Stimulated activated CD4-positive, alpha-beta T cell treated with anti-CD3 and anti-CD28 coated beads, TNF-alpha, amount 100 ng/mL, for 24 hours (primary cell): ENCODE measurements at regions not wholly inside any gene's neighbourhood (a gene's known extent, or its start where the extent isn't known, plus 50 kb on each side); places are given as distances from the start of the nearest gene placed in this dataset.

ENCODE experiments used
- DNase-seq, 3 experiments: peaks; one replicate each; pipeline ENCODE4 v3.0.0-alpha.2; 2020; ENCODE audit warnings: low read depth in 3 of 3

- DNase-seq: no peak
Measured at GRCh38 chr2:133839677-133840076, 271.4 kb upstream of the NCKAP5 start.

- no peak for DNase-seq
Measured at GRCh38 chr2:133840761-133841160, 272.5 kb upstream of the NCKAP5 start.

GRCh38 chr2:133841900-133842299, 273.6 kb upstream of the NCKAP5 start:
- DNase-seq: no peak

GRCh38 chr2:133842446-133842845, 274.2 kb upstream of the NCKAP5 start:
- DNase-seq: no peak

GRCh38 chr2:133843091-133843490, 274.8 kb upstream of the NCKAP5 start:
- no peak for DNase-seq

- no peak for DNase-seq
Measured at GRCh38 chr2:133843551-133843950, 275.3 kb upstream of the NCKAP5 start.

GRCh38 chr2:133844214-133844892, 276.1 kb upstream of the NCKAP5 start:
- DNase-seq: peak; percentile 28 to 43 (median 33)

GRCh38 chr2:133846476-133846875, 278.2 kb upstream of the NCKAP5 start:
- DNase-seq: no peak

- DNase-seq: no peak
Measured at GRCh38 chr2:133847591-133847990, 279.3 kb upstream of the NCKAP5 start.

- no peak for DNase-seq
Measured at GRCh38 chr2:133848111-133848649, 279.9 kb upstream of the NCKAP5 start.

- DNase-seq: no peak
Measured at GRCh38 chr2:133849341-133849740, 281.1 kb upstream of the NCKAP5 start.

- no peak for DNase-seq
Measured at GRCh38 chr2:133854603-133855200, 286.4 kb upstream of the NCKAP5 start.

- DNase-seq: no peak
Measured at GRCh38 chr2:133855526-133855925, 287.3 kb upstream of the NCKAP5 start.

- no peak for DNase-seq
Measured at GRCh38 chr2:133856678-133857077, 288.4 kb upstream of the NCKAP5 start.

GRCh38 chr2:133859578-133859977, 291.3 kb upstream of the NCKAP5 start:
- no peak for DNase-seq

- DNase-seq: no peak
Measured at GRCh38 chr2:133862400-133862977, 294.2 kb upstream of the NCKAP5 start.

- no peak for DNase-seq
Measured at GRCh38 chr2:133863106-133863800, 295.0 kb upstream of the NCKAP5 start.

- DNase-seq: no peak
Measured at GRCh38 chr2:133865141-133865540, 296.9 kb upstream of the NCKAP5 start.

GRCh38 chr2:133867166-133867565, 298.9 kb upstream of the NCKAP5 start:
- DNase-seq: no peak

GRCh38 chr2:133871545-133872209, 303.4 kb upstream of the NCKAP5 start:
- no peak for DNase-seq

GRCh38 chr2:133878326-133878725, 310.1 kb upstream of the NCKAP5 start:
- no peak for DNase-seq

- DNase-seq: no peak
Measured at GRCh38 chr2:133879703-133880102, 311.4 kb upstream of the NCKAP5 start.
